Ovary (tissue), 7 donors: ENCODE measurements at regions not wholly inside any gene's neighbourhood (a gene's known extent, or its start where the extent isn't known, plus 50 kb on each side); places are given as distances from the start of the nearest gene placed in this dataset.

Experiments
- DNase-seq, 5 donors: peaks; one replicate each; pipeline ENCODE4 v3.0.0-alpha.2; 2019 to 2020
- H3K27ac ChIP-seq, 2 donors: fragments of 200-600 bp; one replicate each; pipeline versions ENCODE4 v1.5.1 to v1.8.0; 2019 to 2022
- H3K27me3 ChIP-seq: fragments of 200-600 bp; one replicate; pipeline ENCODE4 v1.8.0; 2022
- H3K36me3 ChIP-seq: fragments of 200-600 bp; sonication (generic); one replicate; pipeline ENCODE4 v1.5.1; 2019
- H3K4me1 ChIP-seq: one replicate; pipeline ENCODE4 v1.8.1; 2013; ENCODE audit warnings: mild to moderate bottlenecking, moderate library complexity; ENCODE audit not compliant: insufficient read depth
- H3K4me3 ChIP-seq: fragments of 200-600 bp; sonication (generic); one replicate; pipeline ENCODE4 v1.5.1; 2017
- H3K9me3 ChIP-seq, 2 donors: fragments of 200-600 bp in 1 of 2; sonication (generic) in 1 of 2; one replicate each; pipeline versions ENCODE4 v1.5.1 to v1.8.1; 2013 to 2019; ENCODE audit warnings: mild to moderate bottlenecking in 1 of 2, moderate library complexity in 1 of 2
- CTCF ChIP-seq, 3 donors: fragments of 450-650 bp in 2 of 3; fragments of 200-600 bp in 1 of 3; IDR thresholded peaks; one replicate each; pipeline versions ENCODE4 v1.5.1 to v1.8.0; 2016 to 2022; ENCODE audit warnings: antibody characterized with exemption in 3 of 3, mild to moderate bottlenecking in 1 of 3
- EP300 ChIP-seq: sonication (generic); formaldehyde crosslinking; IDR thresholded peaks from one replicate; pipeline ENCODE4 v1.6.1; 2017; ENCODE audit warnings: antibody characterized with exemption
- POLR2A ChIP-seq: fragments of 450-650 bp; IDR thresholded peaks from one replicate; pipeline ENCODE4 v1.6.1; 2017; ENCODE audit warnings: antibody characterized with exemption, mild to moderate bottlenecking, moderate library complexity
- WGBS, 3 donors: extraction: QIAGEN DNeasy Blood & Tissue Kit in 1 of 3; methylation state at CpG; one replicate each; pipeline versions ENCODE4 v1.1.5 to v1.1.7; 2013 to 2017; 5-methylcytosine and 5-hydroxymethylcytosine counted together
- intact Hi-C, 4 donors: fragments of 100-400 bp; cut with DNase I; formaldehyde crosslinking; loops; one replicate each; pipeline versions ENCODE4 v1.11.0 to v1.15.1; 2022 to 2023
- donor health status: DM: no; HTN: no; CAD: no; lungs with moderate emphysema.
- donor health status: DM: no; HTN: no; CAD: no.
- donor health status: Bipolar disorder and iron deficiency.
- donor health status: DM: no; HTN: no; CAD: no.
- donor health status: DM: yes; HTN: yes; CAD: no.

- DNase-seq, result no peak
- Histone ChIP-seq H3K27me3 (no peaks in the 10 kb centered on the region), H3K4me1 (no peaks in the 10 kb centered on the region), H3K9me3 (no peaks in the 10 kb centered on the region), H3K27ac (no peak overlapping the region), H3K4me3 (no peak overlapping the region), H3K36me3 (no peaks in the 10 kb centered on the region)
- TF ChIP-seq EP300 (no peak), POLR2A (no peak), CTCF (IDR thresholded peaks at IDR 0.05) (no peak)
- intact Hi-C loops, result no loop called here
These were observed 62.8 kb upstream of the GTSF1L start for GRCh38 chr20:43789593-43789992.

GRCh38 chr20:43787937-43788336, 61.1 kb upstream of the GTSF1L start:
- TF ChIP-seq EP300 (no peak), POLR2A (no peak), CTCF (IDR thresholded peaks at IDR 0.05) (no peak)
- Histone ChIP-seq H3K4me3 (no peak overlapping the region), H3K9me3 (no peaks in the 10 kb centered on the region), H3K36me3 (no peaks in the 10 kb centered on the region), H3K27ac (no peak overlapping the region), H3K4me1 (no peaks in the 10 kb centered on the region), H3K27me3 (no peaks in the 10 kb centered on the region)
- intact Hi-C loops, result no loop called here
- DNase-seq, result no peak
- 91 to 96% (median 93%) methylated on average over 2 of the region's 2 CpGs for WGBS, 3 donors

DNA sequence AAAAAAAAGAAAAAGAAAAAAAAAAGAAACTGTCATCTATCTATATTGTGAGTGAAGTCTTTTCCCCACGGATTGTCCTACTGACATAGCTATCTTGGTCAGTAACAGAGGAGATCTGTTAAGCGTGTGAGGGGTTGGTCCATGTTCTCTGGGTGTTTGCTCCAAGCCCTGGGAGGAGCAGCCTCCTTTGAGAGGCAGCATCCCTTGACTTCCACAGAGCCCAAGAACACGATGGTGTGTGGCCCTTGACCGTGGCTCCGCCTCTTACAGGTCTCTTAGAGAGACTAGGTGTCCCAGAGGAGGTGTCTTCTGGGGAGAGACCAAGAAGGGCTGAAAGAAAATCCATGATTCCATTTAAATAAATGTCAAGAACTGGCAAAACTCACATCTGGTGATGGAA, 60.1 kb upstream of the GTSF1L start:
- 69 to 75% (median 72%) methylated on average over 5 of the region's 5 CpGs for WGBS, 3 donors
- DNase-seq, result no peak
- Histone ChIP-seq H3K27ac (no peak overlapping the region), H3K4me1 (no peaks in the 10 kb centered on the region), H3K4me3 (no peak overlapping the region), H3K9me3 (no peaks in the 10 kb centered on the region), H3K36me3 (no peaks in the 10 kb centered on the region), H3K27me3 (no peaks in the 10 kb centered on the region)
- intact Hi-C loops, result no loop called here
- no peak for TF ChIP-seq EP300
- TF ChIP-seq CTCF (IDR thresholded peaks at IDR 0.05), result no peak
- TF ChIP-seq POLR2A, result no peak

DNA sequence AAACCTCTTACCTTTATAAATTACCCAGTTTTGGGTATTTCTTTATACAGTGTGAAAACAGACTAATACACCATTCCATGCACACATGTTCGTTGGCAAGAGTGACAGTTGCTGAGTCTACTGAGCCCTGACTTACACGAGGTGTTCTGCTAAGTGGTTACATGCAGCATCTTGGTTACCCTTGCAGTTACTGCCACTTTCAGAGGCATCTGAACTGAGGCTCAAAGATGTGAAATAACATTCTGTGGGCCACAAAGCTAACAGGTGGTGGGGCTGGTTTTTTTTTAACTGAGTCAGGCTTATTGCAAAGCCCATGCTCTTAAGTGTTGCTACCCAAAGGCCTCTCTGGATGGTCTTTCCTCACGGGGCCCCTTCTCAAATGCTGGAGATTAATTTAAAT, 54.4 kb upstream of the GTSF1L start:
- no peaks in the 10 kb centered on the region for H3K4me1 ChIP-seq
- intact Hi-C loops, result no loop called here
- H3K27me3 ChIP-seq, result no peaks in the 10 kb centered on the region
- no peaks in the 10 kb centered on the region for H3K36me3 ChIP-seq
- H3K4me3 ChIP-seq, result no peak overlapping the region
- WGBS, 3 donors, result 61 to 87% (median 77%) methylated on average over 3 of the region's 3 CpGs
- H3K9me3 ChIP-seq, result no peaks in the 10 kb centered on the region
- DNase-seq, result no peak
- TF ChIP-seq POLR2A (no peak), EP300 (no peak), CTCF (IDR thresholded peaks at IDR 0.05) (no peak)
- no peak overlapping the region for H3K27ac ChIP-seq

- Histone ChIP-seq H3K36me3 (no peaks in the 10 kb centered on the region), H3K4me3 (no peak overlapping the region), H3K27me3 (no peaks in the 10 kb centered on the region), H3K27ac (no peak overlapping the region), H3K4me1 (no peaks in the 10 kb centered on the region), H3K9me3 (no peaks in the 10 kb centered on the region)
- 79 to 91% (median 81%) methylated on average over 2 of the region's 2 CpGs for WGBS, 3 donors
- DNase-seq, result no peak
- intact Hi-C loops, result no loop called here
- TF ChIP-seq POLR2A, result no peak
- no peak for TF ChIP-seq EP300
These were observed 51.6 kb upstream of the GTSF1L start for GRCh38 chr20:43778375-43778774.
